ENCODE measurements at regions not wholly inside any gene's neighbourhood (a gene's known extent, or its start where the extent isn't known, plus 50 kb on each side); places are given as distances from the start of the nearest gene placed in this dataset.

- TF ChIP-seq POLR2AphosphoS5 (IDR thresholded peaks at IDR 0.05; ENCODE audit: borderline replicate concordance, low read depth, low read length) (no peak), EZH2 (IDR thresholded peaks at IDR 0.05) (no peak)
Observed at GRCh38 chr18:53798516-53798915, 426.0 kb downstream of the MBD2 start.
